HepG2 (cell line): ENCODE measurements at regions not wholly inside any gene's neighbourhood (a gene's known extent, or its start where the extent isn't known, plus 50 kb on each side); places are given as distances from the start of the nearest gene placed in this dataset.

ENCODE experiments used
- ATM ChIP-seq: fragments of 450-650 bp; IDR thresholded peaks from 2 replicates; pipeline ENCODE4 v1.7.1; 2017; ENCODE audit warnings: mild to moderate bottlenecking, borderline replicate concordance
- CREB1 ChIP-seq, 2 experiments: fragments of 450-650 bp in 1 of 2; IDR thresholded peaks; 2 replicates each; pipeline ENCODE4 v1.6.1; 2016 to 2017; ENCODE audit warnings: control low read depth in 1 of 2, mild to moderate bottlenecking in 1 of 2, missing compliant biosample characterization in 1 of 2, missing genetic modification characterization in 1 of 2
- HOXA3 ChIP-seq: sonication (generic); formaldehyde crosslinking; IDR thresholded peaks from 2 replicates; pipeline ENCODE4 v1.5.0; 2020; ENCODE audit warnings: missing genetic modification reagents
- MLLT10 ChIP-seq: sonication (generic); formaldehyde crosslinking; IDR thresholded peaks from 2 replicates; pipeline ENCODE4 v1.4.0; 2020; ENCODE audit warnings: missing genetic modification reagents
- MZF1 ChIP-seq: sonication (generic); formaldehyde crosslinking; IDR thresholded peaks from 2 replicates; pipeline ENCODE4 v1.8.1; 2023; ENCODE audit warnings: mild to moderate bottlenecking, missing genetic modification reagents, borderline replicate concordance
- NPAS2 ChIP-seq: sonication (generic); formaldehyde crosslinking; IDR thresholded peaks from 2 replicates; pipeline ENCODE4 v1.8.0; 2022; ENCODE audit warnings: mild to moderate bottlenecking, missing genetic modification reagents, borderline replicate concordance
- NR2F2 ChIP-seq: IDR thresholded peaks from 2 replicates; pipeline ENCODE4 v1.6.1; 2012; ENCODE audit warnings: low read depth, inconsistent platforms, borderline replicate concordance
- TAF15 ChIP-seq: fragments of 200-400 bp; formaldehyde crosslinking; IDR thresholded peaks from one replicate; pipeline ENCODE4 v1.6.1; 2018; ENCODE audit warnings: mild to moderate bottlenecking, low read depth, low read length; ENCODE audit not compliant: poor library complexity, severe bottlenecking
- ZNF558 ChIP-seq: sonication (generic); formaldehyde crosslinking; IDR thresholded peaks from 2 replicates; pipeline ENCODE4 v1.9.0; 2022; ENCODE audit warnings: mild to moderate bottlenecking, missing genetic modification reagents, borderline replicate concordance
- ZNF839 ChIP-seq: sonication (generic); formaldehyde crosslinking; IDR thresholded peaks from 2 replicates; pipeline ENCODE4 v1.4.0; 2020; ENCODE audit warnings: missing genetic modification reagents, mild to moderate bottlenecking, borderline replicate concordance
- TF ChIP-seq, protein P1 (sequence below): sonication (generic); formaldehyde crosslinking; IDR thresholded peaks from 2 replicates; pipeline ENCODE4 v1.5.1; 2020; ENCODE audit warnings: missing genetic modification reagents, mild to moderate bottlenecking, borderline replicate concordance
- TF ChIP-seq, protein P2 (sequence below): sonication (generic); formaldehyde crosslinking; IDR thresholded peaks from 2 replicates; pipeline ENCODE4 v1.4.0; 2020; ENCODE audit warnings: missing genetic modification reagents, borderline replicate concordance
- TF ChIP-seq, protein P3 (sequence below): sonication (generic); formaldehyde crosslinking; IDR thresholded peaks from 2 replicates; pipeline ENCODE4 v1.8.0; 2022; ENCODE audit warnings: mild to moderate bottlenecking, missing genetic modification reagents, borderline replicate concordance
- TF ChIP-seq, protein P4 (sequence below): sonication (generic); formaldehyde crosslinking; IDR thresholded peaks from 2 replicates; pipeline ENCODE4 v1.4.0; 2020; ENCODE audit warnings: missing genetic modification reagents, borderline replicate concordance
- TF ChIP-seq, protein P5 (sequence below): sonication (generic); formaldehyde crosslinking; IDR thresholded peaks from 2 replicates; pipeline ENCODE4 v1.5.1; 2020; ENCODE audit warnings: missing genetic modification reagents, mild to moderate bottlenecking, borderline replicate concordance

DNA sequence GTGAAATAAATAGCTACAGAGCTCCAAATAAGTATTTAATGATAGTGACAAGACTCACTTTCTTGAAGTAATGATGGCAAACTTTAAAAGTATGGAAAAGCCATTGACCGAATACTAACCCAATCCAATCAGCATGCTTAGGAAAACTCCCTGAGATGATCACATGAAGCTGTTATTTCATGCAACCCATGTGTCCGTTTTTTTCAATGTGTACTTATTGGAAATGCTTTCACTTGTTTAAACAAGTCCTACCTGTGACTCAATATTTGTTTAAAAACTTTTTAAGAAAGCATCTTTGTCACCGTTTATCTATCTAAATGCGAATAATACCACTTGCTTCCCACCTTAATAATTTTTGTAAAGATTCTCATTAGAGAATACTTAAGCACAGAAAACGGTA is 185.8 kb downstream of the NRIP1 start (continued):
- TF ChIP-seq, protein P1, sequence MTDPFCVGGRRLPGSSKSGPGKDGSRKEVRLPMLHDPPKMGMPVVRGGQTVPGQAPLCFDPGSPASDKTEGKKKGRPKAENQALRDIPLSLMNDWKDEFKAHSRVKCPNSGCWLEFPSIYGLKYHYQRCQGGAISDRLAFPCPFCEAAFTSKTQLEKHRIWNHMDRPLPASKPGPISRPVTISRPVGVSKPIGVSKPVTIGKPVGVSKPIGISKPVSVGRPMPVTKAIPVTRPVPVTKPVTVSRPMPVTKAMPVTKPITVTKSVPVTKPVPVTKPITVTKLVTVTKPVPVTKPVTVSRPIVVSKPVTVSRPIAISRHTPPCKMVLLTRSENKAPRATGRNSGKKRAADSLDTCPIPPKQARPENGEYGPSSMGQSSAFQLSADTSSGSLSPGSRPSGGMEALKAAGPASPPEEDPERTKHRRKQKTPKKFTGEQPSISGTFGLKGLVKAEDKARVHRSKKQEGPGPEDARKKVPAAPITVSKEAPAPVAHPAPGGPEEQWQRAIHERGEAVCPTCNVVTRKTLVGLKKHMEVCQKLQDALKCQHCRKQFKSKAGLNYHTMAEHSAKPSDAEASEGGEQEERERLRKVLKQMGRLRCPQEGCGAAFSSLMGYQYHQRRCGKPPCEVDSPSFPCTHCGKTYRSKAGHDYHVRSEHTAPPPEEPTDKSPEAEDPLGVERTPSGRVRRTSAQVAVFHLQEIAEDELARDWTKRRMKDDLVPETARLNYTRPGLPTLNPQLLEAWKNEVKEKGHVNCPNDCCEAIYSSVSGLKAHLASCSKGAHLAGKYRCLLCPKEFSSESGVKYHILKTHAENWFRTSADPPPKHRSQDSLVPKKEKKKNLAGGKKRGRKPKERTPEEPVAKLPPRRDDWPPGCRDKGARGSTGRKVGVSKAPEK (CRISPR knock-in tag) = no peak
- TF ChIP-seq ZNF558 (CRISPR knock-in tag) (no peak), ATM (no peak), MLLT10 (CRISPR knock-in tag) (no peak), CREB1 (IDR thresholded peaks at IDR 0.05) (no peak), CREB1 (CRISPR knock-in tag; IDR thresholded peaks at IDR 0.05) (no peak), NR2F2 (peak; percentile 84), HOXA3 (CRISPR knock-in tag) (no peak), TAF15 (no peak), MZF1 (CRISPR knock-in tag) (no peak), NPAS2 (no peak), ZNF839 (CRISPR knock-in tag) (no peak)
- TF ChIP-seq, protein P2, sequence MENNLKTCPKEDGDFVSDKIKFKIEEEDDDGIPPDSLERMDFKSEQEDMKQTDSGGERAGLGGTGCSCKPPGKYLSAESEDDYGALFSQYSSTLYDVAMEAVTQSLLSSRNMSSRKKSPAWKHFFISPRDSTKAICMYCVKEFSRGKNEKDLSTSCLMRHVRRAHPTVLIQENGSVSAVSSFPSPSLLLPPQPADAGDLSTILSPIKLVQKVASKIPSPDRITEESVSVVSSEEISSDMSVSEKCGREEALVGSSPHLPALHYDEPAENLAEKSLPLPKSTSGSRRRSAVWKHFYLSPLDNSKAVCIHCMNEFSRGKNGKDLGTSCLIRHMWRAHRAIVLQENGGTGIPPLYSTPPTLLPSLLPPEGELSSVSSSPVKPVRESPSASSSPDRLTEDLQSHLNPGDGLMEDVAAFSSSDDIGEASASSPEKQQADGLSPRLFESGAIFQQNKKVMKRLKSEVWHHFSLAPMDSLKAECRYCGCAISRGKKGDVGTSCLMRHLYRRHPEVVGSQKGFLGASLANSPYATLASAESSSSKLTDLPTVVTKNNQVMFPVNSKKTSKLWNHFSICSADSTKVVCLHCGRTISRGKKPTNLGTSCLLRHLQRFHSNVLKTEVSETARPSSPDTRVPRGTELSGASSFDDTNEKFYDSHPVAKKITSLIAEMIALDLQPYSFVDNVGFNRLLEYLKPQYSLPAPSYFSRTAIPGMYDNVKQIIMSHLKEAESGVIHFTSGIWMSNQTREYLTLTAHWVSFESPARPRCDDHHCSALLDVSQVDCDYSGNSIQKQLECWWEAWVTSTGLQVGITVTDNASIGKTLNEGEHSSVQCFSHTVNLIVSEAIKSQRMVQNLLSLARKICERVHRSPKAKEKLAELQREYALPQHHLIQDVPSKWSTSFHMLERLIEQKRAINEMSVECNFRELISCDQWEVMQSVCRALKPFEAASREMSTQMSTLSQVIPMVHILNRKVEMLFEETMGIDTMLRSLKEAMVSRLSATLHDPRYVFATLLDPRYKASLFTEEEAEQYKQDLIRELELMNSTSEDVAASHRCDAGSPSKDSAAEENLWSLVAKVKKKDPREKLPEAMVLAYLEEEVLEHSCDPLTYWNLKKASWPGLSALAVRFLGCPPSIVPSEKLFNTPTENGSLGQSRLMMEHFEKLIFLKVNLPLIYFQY = no peak
- TF ChIP-seq, protein P3, sequence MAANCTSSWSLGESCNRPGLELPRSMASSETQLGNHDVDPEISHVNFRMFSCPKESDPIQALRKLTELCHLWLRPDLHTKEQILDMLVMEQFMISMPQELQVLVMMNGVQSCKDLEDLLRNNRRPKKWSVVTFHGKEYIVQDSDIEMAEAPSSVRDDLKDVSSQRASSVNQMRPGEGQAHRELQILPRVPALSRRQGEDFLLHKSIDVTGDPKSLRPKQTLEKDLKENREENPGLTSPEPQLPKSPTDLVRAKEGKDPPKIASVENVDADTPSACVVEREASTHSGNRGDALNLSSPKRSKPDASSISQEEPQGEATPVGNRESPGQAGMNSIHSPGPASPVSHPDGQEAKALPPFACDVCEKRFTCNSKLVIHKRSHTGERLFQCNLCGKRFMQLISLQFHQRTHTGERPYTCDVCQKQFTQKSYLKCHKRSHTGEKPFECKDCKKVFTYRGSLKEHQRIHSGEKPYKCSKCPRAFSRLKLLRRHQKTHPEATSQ (CRISPR knock-in tag) = no peak; the same call in 1 of the 2 replicates
- TF ChIP-seq, protein P4, sequence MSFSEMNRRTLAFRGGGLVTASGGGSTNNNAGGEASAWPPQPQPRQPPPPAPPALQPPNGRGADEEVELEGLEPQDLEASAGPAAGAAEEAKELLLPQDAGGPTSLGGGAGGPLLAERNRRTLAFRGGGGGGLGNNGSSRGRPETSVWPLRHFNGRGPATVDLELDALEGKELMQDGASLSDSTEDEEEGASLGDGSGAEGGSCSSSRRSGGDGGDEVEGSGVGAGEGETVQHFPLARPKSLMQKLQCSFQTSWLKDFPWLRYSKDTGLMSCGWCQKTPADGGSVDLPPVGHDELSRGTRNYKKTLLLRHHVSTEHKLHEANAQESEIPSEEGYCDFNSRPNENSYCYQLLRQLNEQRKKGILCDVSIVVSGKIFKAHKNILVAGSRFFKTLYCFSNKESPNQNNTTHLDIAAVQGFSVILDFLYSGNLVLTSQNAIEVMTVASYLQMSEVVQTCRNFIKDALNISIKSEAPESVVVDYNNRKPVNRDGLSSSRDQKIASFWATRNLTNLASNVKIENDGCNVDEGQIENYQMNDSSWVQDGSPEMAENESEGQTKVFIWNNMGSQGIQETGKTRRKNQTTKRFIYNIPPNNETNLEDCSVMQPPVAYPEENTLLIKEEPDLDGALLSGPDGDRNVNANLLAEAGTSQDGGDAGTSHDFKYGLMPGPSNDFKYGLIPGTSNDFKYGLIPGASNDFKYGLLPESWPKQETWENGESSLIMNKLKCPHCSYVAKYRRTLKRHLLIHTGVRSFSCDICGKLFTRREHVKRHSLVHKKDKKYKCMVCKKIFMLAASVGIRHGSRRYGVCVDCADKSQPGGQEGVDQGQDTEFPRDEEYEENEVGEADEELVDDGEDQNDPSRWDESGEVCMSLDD (CRISPR knock-in tag) = no peak
- TF ChIP-seq, protein P5, sequence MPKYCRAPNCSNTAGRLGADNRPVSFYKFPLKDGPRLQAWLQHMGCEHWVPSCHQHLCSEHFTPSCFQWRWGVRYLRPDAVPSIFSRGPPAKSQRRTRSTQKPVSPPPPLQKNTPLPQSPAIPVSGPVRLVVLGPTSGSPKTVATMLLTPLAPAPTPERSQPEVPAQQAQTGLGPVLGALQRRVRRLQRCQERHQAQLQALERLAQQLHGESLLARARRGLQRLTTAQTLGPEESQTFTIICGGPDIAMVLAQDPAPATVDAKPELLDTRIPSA (CRISPR knock-in tag) = no peak
